ENCODE measurements at regions not wholly inside any gene's neighbourhood (a gene's known extent, or its start where the extent isn't known, plus 50 kb on each side); places are given as distances from the start of the nearest gene placed in this dataset.

- H3K27me3 Mint-ChIP-seq = peaks cover 10% of the 10 kb centered on the region
- H3K4me1 Mint-ChIP-seq = no peaks in the 10 kb centered on the region
- no peak overlapping the region for H3K27ac Mint-ChIP-seq
- no peak for TF ChIP-seq CTCF (IDR thresholded peaks at IDR 0.05)
- POLR2A ChIA-PET = no interaction called here
- no peak overlapping the region for H3K4me3 Mint-ChIP-seq
- no peaks in the 10 kb centered on the region for H3K9me3 Mint-ChIP-seq
- H3K36me3 Mint-ChIP-seq (ENCODE audit: low read depth) = no peaks in the 10 kb centered on the region
- DNase-seq (no peak), ATAC-seq (ENCODE audit: low read depth) (no peak)
- intact Hi-C loops (cut with micrococcal nuclease) = no loop called here
- CTCF ChIA-PET = no interaction called here
These were observed 257.6 kb upstream of the STT3B start for GRCh38 chr3:31275038-31275572.

- H3K27ac Mint-ChIP-seq = no peak overlapping the region
- intact Hi-C loops (cut with micrococcal nuclease) = no loop called here
- ATAC-seq (ENCODE audit: low read depth) = no peak
- no peak for DNase-seq
- H3K27me3 Mint-ChIP-seq = peaks cover 10% of the 10 kb centered on the region
- H3K9me3 Mint-ChIP-seq = no peaks in the 10 kb centered on the region
- H3K4me3 Mint-ChIP-seq = no peak overlapping the region
- ChIA-PET CTCF (no interaction called here), POLR2A (no interaction called here)
- no peaks in the 10 kb centered on the region for H3K36me3 Mint-ChIP-seq (ENCODE audit: low read depth)
- TF ChIP-seq CTCF (IDR thresholded peaks at IDR 0.05) = no peak
- H3K4me1 Mint-ChIP-seq = no peaks in the 10 kb centered on the region
These were observed 257.1 kb upstream of the STT3B start for GRCh38 chr3:31275583-31275982.

GRCh38 chr3:31277582-31277981, 255.1 kb upstream of the STT3B start:
- ChIA-PET CTCF (no interaction called here), POLR2A (no interaction called here)
- TF ChIP-seq CTCF (IDR thresholded peaks at IDR 0.05) = no peak
- Mint-ChIP-seq H3K4me1 (no peaks in the 10 kb centered on the region), H3K27ac (no peak overlapping the region), H3K36me3 (ENCODE audit: low read depth) (no peaks in the 10 kb centered on the region), H3K9me3 (no peaks in the 10 kb centered on the region), H3K27me3 (no peaks in the 10 kb centered on the region), H3K4me3 (no peak overlapping the region)
- ATAC-seq (ENCODE audit: low read depth) = no peak
- no peak for DNase-seq
- intact Hi-C loops (cut with micrococcal nuclease) = no loop called here

GRCh38 chr3:31278532-31278931, 254.2 kb upstream of the STT3B start:
- no peak for TF ChIP-seq CTCF (IDR thresholded peaks at IDR 0.05)

GRCh38 chr3:31284776-31285175, 247.9 kb upstream of the STT3B start:
- Mint-ChIP-seq H3K27ac (no peak overlapping the region), H3K9me3 (no peaks in the 10 kb centered on the region), H3K4me1 (no peaks in the 10 kb centered on the region), H3K27me3 (no peaks in the 10 kb centered on the region), H3K4me3 (no peak overlapping the region), H3K36me3 (ENCODE audit: low read depth) (no peaks in the 10 kb centered on the region)
- DNase-seq (no peak), ATAC-seq (ENCODE audit: low read depth) (no peak)
- no peak for TF ChIP-seq CTCF (IDR thresholded peaks at IDR 0.05)
- POLR2A ChIA-PET = interaction anchor here (0.7 kb wide), 1 partner anchor 247 kb away, joined by 3 read pairs; no protein-coding TSS in a partner anchor
- intact Hi-C loops (cut with micrococcal nuclease) = no loop called here
- CTCF ChIA-PET = no interaction called here

More at GRCh38 chr3:31278532-31278931, 254.2 kb upstream of the STT3B start:
- no peaks in the 10 kb centered on the region for H3K36me3 Mint-ChIP-seq (ENCODE audit: low read depth)
- no peaks in the 10 kb centered on the region for H3K9me3 Mint-ChIP-seq
- H3K4me3 Mint-ChIP-seq = no peak overlapping the region
- POLR2A ChIA-PET = no interaction called here
- CTCF ChIA-PET = no interaction called here
- H3K27ac Mint-ChIP-seq = no peak overlapping the region
- ATAC-seq (ENCODE audit: low read depth) (no peak), DNase-seq (no peak)
- H3K4me1 Mint-ChIP-seq = no peaks in the 10 kb centered on the region
- H3K27me3 Mint-ChIP-seq = no peaks in the 10 kb centered on the region
- intact Hi-C loops (cut with micrococcal nuclease) = no loop called here

Data from activated B cell treated with CpG ODN at 0.5 μM for 24 hours (primary cell).